ENCODE measurements at regions not wholly inside any gene's neighbourhood (a gene's known extent, or its start where the extent isn't known, plus 50 kb on each side); places are given as distances from the start of the nearest gene placed in this dataset.

DNA sequence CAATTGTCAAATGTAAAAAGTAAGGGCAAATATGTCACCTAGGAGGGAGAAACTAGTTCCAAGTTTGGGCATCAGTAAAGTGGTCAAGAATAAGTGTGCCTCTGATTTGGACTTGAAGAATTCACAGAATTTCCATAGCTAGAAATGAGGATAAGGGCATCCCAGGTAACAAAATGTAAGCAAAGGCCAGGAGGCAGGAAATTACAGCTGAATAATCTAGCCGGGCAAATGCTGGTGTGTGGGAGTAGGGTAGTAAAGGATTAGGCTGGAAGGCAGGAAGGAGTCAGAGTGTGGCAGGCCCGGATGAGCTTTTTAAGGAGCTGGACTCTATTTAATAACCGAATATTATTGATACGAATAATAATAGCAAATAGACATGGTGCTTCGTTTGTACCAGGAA, 144.9 kb upstream of the EGFLAM start:
- TF ChIP-seq CTCF (IDR thresholded peaks at IDR 0.05): no peak
- TF ChIP-seq POLR2A (IDR thresholded peaks at IDR 0.05): no peak

All from thyroid gland (tissue), 4 donors.